NCI-H2196 (cell line): ENCODE measurements at regions not wholly inside any gene's neighbourhood (a gene's known extent, or its start where the extent isn't known, plus 50 kb on each side); places are given as distances from the start of the nearest gene placed in this dataset.

Experiments used
- DNase-seq: peaks from one replicate; lab custom pipeline; 2025; ENCODE audit not compliant: unreplicated experiment; lab: John Stamatoyannopoulos, UW

DNA sequence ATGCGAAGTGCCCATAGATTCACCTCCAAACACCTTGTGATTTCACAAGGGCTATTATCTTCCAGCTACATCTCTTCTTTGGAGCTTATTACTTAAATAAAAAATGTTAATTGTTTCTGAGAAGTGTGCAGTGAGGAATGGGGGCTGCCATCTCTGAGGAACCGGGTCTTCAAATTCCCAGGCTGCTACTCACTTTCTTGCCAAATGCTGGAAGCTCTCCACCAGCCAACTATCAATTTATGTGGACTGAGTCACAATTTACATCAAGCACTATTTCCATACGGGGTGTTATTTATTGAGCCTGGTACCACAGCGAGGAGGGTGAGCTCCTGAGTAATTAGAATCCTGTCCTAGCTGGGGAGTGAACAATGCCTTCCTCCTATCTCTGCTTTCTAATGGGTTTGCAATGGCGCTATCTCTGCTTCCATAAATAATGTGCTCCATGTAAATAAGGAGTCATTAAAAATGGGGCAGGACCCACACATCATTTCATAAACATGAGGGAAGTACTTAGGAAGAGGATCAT, 898.3 kb downstream of the VRK1 start:
- no peak for DNase-seq

DNA sequence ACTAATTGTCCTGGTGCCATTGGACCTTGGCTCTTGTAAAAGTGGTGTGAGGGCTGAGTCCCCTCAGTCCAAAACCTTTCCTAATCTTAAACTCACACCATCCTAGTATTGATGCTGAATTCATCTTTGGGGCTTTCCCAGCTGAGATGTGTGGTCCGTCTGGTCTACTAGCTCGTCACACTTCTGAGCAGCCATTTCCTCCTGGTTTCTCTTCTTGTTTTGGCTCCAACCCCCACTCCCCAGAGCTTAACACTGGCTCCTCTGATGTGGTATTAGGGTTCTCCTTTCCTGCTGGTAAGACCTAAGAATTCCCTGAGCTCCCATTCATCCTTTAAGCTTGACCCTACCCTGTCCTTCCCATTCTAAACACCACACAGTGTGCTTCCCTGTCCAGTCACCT, 900.6 kb downstream of the VRK1 start:
- DNase-seq: no peak

DNA sequence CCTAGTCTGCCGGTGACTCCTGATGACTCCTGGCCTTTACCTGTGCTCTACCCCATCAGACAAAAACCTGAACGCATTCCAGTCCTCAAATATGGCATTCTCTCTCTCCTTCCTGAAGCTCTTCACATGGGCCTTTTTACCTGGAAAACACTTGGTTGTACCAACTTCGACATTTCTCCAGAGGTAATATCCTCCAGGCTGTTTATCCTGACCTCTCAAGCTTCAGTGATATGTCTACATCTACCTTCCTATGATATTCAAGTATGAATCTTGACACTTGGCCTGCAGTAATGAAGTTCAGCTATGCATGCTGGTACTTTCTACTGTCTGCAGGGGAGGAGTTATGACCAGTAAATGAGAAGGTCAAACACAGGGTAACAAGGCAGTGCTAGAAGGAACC, 901.8 kb downstream of the VRK1 start:
- DNase-seq: no peak

DNA sequence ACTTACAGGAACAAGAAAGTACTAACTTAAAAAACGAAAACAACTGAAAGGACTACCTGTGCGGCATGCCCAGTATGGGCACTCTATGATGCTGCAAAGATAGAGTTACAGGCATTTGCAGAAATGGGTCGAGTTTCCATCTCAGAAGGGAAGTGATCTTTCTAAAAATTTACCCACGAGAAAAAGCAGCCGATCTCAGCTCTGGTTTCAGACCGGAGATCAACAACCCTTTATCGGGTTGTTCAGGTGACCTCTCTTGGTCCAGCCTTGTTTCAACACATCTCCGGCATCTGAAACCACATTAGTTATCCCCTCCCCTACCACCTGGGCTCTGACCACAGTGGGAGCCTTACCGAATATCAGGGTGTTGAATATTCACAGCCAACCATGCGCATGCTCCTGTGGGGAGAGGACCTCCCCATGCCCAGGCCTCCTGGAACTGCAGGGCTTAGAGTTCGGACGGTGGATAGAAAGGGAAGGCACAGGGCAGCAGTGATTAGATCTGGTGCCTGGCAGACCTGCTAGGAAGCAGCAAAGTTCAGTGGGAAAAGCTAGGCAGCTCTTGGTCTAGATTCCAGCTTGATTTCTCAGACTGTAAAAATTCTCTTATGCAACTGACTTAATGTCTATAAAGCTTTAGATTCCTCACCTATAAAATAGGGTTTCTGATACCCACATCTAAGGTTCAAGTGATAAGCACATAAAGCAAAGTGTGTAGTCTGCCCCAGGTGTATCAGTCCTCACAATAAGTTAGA, 906.0 kb downstream of the VRK1 start:
- no peak for DNase-seq

DNA sequence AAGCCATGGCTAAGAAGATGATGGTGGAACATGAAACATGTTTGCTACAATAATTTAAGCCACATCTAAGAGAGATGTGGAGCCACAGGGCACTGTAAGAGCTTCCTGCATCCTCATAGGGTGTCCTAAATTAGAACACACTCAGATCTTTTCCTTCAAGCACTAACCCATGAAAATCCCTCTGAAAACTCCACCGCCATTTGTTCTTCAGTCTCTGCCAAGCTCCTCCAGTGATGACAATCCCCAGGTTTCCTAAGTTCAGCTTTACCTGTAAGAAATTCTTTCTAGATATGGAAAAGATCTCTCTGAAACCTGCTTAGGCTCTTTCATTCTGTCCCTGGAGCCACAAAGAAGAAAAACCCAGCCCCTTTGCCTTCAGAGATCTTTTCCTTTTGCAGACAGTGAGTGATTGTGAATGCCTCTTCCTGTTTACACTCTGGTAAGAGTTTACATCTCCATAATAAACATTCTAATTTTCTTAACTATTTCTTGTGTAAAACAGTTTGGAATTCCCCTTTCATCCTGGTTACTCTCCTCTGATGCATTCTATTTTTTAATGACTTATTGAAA, 907.2 kb downstream of the VRK1 start:
- DNase-seq: no peak

DNA sequence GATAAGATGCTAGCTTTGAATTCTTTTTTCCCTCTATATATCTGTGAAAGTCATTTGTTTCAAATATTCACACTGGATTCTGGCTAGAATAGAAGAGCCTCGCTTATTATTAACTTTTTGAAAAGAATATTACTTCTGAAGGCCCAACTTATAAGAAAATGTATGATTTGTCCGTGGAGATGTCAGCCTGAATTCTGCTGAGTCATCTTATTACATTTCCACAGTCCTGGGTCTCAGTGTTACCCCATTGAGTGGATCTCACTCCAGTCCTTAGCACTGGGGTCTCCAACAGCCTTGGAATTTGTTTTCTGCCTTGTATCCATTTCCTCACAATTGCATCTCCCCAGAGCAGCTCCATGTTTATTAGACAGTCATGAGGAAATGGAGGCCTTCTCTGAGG, 907.9 kb downstream of the VRK1 start:
- DNase-seq: no peak

DNA sequence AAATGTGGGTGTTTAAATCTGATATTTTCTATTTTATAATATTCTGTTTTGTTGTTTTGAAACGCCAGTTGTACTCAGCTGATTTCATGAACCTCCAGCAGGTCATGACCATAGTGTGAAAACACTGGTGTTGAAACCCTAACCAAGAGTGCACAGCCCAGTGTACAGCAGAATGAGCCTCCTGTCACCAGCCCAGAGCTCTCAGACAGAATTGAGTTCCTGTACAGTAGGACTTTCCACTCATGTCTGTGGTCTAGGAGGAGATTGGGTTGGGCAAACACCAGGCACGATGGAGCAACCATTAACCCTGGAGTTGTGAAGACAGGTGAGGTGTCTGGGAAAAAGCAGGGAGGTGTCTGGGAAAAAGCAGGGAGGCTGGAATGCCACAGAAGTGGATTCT, 908.8 kb downstream of the VRK1 start:
- DNase-seq: no peak

DNA sequence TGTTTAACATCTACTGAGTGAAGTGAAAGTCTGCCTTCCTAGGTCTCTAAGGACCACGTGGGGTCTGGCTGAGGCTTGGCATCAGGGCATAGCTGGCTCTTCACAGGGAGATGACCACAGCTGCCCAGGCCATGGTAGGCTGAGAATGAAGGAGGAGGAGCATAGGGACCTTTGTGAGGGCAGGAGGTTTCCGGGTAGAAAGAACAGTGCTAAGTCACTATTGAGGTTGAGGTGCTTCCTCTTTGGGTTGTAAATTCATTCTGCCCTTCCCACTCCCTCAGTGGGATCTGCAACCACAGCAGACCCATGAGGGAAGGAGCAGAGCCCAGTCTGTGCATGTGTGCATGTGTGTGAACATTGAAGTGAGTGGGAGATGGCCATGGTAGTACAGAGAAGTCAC, 909.6 kb downstream of the VRK1 start:
- no peak for DNase-seq

DNA sequence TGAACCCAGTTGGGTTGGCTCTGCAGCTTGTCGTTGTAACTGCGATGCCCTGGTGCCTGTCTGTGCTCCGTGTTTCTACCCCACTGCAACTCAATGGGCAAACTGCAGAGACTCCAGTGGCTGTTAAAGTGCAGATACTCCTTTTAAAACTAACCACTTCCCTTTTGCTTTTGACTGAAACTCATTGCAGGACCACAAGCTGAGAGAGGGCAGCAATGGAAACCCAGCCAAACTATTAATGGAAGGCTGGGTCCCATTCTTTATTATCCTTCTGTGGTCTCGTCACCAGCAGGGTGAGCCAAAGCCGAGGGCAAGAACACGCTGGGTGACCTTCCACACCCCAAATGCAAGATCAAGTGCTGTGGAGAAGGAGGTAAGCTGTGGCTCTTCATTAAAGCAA, 910.4 kb downstream of the VRK1 start:
- DNase-seq: no peak

DNA sequence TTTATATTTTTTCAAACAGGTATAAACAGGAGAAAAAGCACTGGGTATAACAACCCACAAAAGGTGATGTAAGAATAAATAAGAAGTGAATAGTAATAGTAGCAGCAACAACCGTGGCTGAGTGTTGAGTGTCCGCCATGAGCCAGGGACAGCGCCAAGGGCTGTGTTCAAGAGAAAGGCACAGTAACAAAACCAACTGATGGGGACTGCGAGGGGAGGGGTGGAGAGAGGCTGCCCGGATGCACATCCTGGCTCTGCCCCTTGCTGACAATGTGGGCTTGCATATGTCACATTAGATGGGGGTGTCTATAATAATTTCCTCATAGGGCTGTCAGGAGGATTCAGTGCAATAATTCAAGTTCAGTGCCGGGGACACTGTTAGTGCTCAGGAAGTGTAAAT, 912.4 kb downstream of the VRK1 start:
- DNase-seq: no peak

DNA sequence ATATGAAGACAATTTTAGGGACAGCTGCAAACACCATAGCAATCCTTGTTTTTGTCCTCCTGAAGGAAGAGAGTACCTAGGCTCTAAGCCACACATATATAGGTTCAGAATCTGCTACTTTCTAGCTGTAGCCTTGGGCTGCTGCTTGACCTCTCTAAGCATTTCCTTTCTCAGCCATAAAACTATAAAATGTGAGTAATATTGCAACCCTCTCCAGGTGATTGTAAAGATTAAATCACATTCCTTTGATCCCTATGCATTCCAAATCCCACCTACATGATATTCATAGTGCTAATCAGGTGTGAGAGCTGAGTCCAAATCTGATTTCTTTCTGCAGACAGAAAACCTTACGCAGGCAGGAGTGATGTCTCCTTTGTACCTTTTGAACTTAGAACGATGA, 913.5 kb downstream of the VRK1 start:
- DNase-seq: no peak

DNA sequence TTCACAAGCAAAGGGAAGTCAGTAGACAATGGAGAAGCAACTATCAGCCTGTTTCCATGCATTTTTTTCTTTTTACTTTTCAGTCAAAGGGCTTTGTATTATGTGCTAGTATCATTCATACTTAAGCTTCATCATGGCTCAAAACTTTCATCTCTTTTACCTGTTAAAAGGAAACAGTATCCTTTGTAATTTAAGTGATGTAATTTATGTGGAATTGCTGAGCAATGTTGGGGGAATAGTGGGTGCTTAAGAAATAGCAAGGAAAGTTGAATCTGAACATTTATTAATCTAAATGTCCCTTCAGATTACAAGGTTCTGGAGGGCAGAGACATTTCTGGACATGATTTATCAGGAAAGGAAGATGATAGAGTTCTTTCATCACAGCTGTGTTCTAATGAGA, 915.3 kb downstream of the VRK1 start:
- DNase-seq: no peak

DNA sequence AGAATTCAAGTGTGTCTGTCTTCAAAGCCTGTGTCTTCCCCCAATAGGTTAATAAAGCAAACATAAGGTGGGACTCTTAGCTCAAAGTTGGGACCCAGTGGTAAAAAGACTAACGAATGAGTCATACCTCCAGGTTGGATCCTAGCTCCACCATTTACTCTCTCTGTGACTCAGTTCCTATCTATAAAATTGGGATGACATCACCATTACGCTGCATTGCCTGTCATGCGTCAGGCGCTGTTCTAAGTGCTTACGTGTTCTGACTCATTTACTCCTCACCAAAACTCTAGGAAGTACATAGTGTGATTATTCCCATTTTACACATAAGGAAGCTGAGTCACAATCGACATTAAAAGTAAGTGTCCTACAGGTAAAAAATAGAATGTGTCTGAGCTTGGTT, 915.8 kb downstream of the VRK1 start:
- DNase-seq: no peak

DNA sequence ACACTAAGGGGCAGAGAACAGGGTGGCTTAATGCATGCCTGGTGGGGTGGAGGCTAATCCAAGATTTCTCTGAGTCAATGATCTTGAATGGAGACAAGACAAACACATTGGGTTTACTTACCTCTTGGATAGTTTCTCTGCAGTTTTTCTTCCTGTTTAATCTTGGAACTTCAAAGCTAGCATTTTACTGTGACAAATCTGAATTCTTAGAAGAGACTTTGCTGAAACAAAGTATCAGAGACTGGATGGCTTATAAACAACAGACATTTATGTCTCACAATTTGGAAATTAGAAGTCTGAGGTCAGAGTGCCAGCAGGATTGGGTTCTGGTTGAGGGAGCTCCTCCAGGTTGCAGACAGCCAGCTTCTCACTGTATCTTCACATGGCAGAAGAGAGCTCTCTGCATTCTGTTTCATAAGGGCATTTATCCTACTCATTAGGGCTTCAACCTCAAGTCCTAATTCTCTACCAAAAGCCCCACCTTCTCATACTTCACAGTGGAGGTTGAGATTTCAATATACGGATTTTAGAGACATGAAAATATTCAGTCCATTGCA, 921.8 kb downstream of the VRK1 start:
- DNase-seq: no peak

DNA sequence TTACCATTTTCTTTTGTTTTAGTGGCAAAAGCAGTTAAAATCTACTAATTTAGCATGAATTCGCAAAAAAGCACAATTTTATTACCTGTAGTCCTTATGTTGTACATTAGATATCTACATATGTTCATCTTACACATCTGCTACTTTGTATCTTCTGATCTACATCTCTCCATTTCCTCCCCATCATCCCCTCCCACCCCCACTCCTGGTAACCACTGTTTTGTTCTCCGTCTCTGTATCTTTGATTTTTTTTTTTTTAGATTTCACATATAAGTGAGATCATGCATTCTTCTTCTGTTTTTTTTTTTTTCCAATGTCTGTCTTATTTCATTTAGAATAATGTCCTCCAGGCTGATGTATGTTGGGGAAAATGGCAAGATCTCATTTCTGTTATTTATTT, 922.7 kb downstream of the VRK1 start:
- no peak for DNase-seq

DNA sequence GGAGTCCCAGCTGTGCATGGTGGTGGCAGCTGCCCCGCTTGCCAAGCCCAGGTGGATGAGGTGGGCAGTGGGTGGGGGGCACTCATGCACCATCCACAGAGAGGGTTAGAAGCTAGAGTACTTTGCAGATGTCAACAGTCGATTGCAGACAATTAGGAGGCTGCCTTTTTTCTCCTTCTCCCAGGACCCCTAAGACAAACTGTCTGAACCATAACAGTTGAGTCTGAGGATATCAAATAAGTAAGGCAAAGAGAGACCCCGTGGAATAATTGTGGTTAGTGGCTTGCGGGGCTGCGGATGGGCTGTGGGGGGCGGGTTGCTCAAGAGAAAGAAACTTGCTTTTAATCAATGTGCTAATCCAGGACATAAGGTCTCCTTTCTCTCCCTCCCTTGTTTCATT, 926.2 kb downstream of the VRK1 start:
- no peak for DNase-seq

DNA sequence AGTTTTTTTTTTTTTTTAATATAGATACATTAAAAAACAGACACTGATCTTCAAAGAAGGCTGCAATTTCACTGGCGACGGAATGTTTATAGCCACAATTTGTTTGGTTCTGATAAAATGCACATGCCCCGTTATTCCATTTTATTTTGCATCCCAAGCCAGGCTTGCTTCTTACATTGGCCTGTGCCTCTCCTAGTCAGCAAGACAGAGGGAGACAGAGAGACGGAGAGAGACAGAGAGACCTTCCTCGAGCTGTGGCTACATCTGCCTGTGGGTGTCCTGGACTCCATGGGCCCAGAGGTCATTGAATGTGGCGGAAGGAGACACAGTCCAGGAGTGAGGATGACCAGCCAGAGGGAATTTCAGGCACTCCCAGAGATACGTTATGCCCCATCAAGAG, 926.6 kb downstream of the VRK1 start:
- DNase-seq: no peak

DNA sequence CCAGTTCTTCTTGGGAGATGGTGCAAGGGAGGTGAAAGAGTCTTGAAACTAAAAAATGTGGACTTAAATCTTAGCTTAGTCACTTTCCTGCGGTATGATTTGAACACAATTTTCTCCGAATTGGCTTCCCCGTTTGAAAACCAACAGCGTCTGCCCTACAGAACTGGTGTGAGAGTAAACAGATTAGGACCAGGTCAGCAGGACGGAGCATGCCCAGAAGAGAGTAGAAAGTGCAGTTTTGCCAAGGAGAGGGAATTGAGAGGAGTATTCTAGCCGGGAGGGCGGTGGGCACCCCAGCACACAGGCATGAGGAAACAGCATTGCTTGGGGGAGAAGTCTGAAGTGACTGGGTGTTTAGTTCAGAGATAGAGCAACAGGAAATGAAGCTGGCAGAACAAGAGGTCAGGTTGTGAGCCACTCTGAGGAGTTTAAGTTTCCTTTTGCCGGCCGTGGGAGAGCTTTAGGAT, 927.1 kb downstream of the VRK1 start:
- DNase-seq: no peak

DNA sequence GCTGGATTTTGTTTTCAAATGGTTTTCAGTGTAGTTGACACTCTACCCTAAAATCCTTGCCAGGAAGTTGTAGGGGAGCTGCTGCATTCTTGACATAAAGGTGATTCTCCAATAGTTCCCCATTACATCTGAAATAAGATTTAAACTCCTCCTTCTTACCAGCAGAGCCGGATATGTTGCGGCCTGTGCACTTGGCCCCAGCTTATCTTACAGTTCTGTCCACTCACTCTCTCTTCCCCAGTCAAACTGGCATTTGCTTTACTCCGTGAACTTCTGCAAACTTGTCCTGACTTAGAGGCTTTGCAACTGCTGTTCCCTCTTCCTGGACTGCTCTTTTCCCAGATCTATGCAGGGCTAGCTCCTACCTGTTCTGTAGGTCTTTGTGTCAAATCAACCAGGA, 929.5 kb downstream of the VRK1 start:
- no peak for DNase-seq

DNA sequence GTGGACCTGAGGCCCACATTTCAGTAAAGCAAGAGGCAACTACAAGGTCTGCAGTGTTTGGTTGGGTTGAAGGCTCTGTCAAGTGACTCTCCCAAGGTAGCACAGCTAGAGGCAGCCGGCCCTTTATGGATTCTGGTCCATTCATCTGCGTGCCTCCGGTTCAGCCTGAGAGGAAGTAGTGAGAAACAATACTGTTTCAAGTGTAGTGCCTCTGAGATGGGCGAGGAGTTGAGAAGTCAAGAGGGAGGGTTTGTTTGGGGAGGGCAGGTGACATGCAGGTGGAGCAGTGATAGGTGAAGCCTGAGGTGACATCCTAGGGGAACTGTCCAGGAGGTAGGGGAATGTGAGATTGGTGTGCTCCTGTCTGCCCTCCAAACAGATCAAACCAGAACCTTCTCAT, 933.5 kb downstream of the VRK1 start:
- no peak for DNase-seq

DNA sequence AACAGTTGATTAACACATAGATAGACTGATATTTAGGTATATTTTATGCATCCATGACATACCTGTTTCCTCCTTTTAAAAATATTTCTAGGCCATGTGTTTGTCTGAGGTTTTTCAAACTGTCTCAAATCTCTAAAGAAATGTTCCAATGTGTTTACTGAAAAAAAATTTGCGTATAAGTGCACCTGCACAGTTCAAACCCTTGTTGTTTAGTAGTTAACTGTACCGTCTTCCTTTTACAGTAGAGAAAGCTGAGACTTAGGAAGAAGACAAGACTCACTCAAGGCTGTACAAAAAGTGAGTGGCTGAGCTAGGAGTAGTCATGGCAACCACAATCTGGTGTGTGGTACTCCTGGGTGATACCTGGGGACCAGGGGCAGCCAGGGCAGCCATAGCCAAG, 934.6 kb downstream of the VRK1 start:
- no peak for DNase-seq

DNA sequence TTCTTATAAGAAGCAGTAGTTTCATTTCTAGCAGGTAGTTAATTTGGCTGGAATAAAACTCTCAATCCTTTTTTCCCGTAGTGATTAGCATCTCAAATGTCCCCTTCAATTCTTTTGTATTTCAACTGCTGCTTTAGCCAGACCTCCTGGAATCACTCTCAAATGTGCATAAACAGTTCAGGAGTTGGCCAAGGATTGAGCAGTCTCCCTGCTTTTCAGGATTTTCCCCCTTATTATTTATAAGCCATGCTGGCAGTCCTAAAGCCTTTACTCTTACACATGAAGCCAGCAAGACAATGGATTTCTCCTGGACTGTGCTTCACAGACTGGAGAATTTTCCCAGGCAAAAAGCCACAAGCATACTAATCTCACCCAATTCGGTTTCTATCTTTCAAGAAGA, 950.1 kb downstream of the VRK1 start:
- no peak for DNase-seq

DNA sequence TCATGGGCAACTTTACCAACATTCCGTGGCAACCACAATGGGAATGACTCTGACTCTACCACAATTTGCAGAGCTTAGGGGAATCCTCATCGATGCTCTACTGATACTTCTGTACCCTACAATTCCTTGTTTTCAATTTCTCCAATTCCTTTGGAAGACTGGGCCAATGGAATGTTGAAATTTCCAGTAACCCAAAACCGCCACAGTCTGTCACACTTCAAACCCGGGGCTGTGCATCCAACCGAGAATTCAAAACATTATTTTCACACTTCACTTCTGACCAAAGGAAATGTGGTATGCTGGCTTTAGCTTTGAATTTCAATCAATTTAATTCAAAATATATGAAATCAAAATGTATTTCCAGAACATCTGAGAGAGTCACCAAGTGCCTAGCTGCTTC, 951.4 kb downstream of the VRK1 start:
- DNase-seq: no peak
